ENCODE measurements at regions not wholly inside any gene's neighbourhood (a gene's known extent, or its start where the extent isn't known, plus 50 kb on each side); places are given as distances from the start of the nearest gene placed in this dataset.
A peak's percentile ranks its signal among the peaks of the same experiment; 100 is the strongest.

GRCh38 chr11:10629411-10630002 is 61.0 kb upstream of the LYVE1 start:
- DNase-seq (ENCODE audit: low spot score in 2 of 2): no peak
- Histone ChIP-seq H3K27ac (no peak overlapping the region), H3K36me3 (no peaks in the 10 kb centered on the region), H3K9me3 (no peaks in the 10 kb centered on the region), H3K4me1 (peaks cover 0 to 6% (median 0%) of the 10 kb centered on the region in 4 donors), H3K4me3 (no peak overlapping the region), H3K27me3 (no peaks in the 10 kb centered on the region)
- TF ChIP-seq EP300 (IDR thresholded peaks at IDR 0.05) (no peak), POLR2A (IDR thresholded peaks at IDR 0.05) (no peak), CTCF (IDR thresholded peaks at IDR 0.05) (no peak)
- WGBS, 2 donors: 93 to 94% methylated on average over 12 to 13 of the region's 13 CpGs

- Histone ChIP-seq H3K36me3 (no peaks in the 10 kb centered on the region), H3K4me1 (peaks cover 0 to 11% (median 0%) of the 10 kb centered on the region in 4 donors), H3K9me3 (no peaks in the 10 kb centered on the region), H3K27me3 (no peaks in the 10 kb centered on the region), H3K4me3 (no peak overlapping the region), H3K27ac (no peak overlapping the region)
- WGBS, 2 donors: 89 to 90% methylated on average over 10 of the region's 10 CpGs
- DNase-seq (ENCODE audit: low spot score in 2 of 2): no peak
- no peak for TF ChIP-seq POLR2A (IDR thresholded peaks at IDR 0.05)
- TF ChIP-seq EP300 (IDR thresholded peaks at IDR 0.05): no peak
- no peak for TF ChIP-seq CTCF (IDR thresholded peaks at IDR 0.05)
Observed at GRCh38 chr11:10628508-10629236, 60.2 kb upstream of the LYVE1 start.

- DNase-seq (ENCODE audit: low spot score in 2 of 2): no peak
- no peak overlapping the region for H3K27ac ChIP-seq
- no peaks in the 10 kb centered on the region for H3K36me3 ChIP-seq
- H3K4me1 ChIP-seq: peaks cover 0 to 15% (median 4%) of the 10 kb centered on the region in 4 donors
- no peaks in the 10 kb centered on the region for H3K9me3 ChIP-seq
- H3K4me3 ChIP-seq: no peak overlapping the region
- no peaks in the 10 kb centered on the region for H3K27me3 ChIP-seq
- WGBS, 2 donors: 94 to 97% methylated on average over 3 of the region's 5 CpGs
- no peak for TF ChIP-seq CTCF (IDR thresholded peaks at IDR 0.05)
- TF ChIP-seq POLR2A (IDR thresholded peaks at IDR 0.05): no peak
- no peak for TF ChIP-seq EP300 (IDR thresholded peaks at IDR 0.05)
Observed at GRCh38 chr11:10627816-10628215, 59.4 kb upstream of the LYVE1 start.

- H3K4me1 ChIP-seq: peaks cover 0 to 16% (median 4%) of the 10 kb centered on the region in 4 donors
- no peaks in the 10 kb centered on the region for H3K36me3 ChIP-seq
- no peak for DNase-seq (ENCODE audit: low spot score in 2 of 2)
- H3K9me3 ChIP-seq: no peaks in the 10 kb centered on the region
- no peak overlapping the region for H3K27ac ChIP-seq
- H3K4me3 ChIP-seq: no peak overlapping the region
- 85 to 90% methylated on average over 5 to 7 of the region's 7 CpGs for WGBS, 2 donors
- no peak for TF ChIP-seq POLR2A (IDR thresholded peaks at IDR 0.05)
- no peak for TF ChIP-seq CTCF (IDR thresholded peaks at IDR 0.05)
- TF ChIP-seq EP300 (IDR thresholded peaks at IDR 0.05): no peak
- no peaks in the 10 kb centered on the region for H3K27me3 ChIP-seq
Observed at GRCh38 chr11:10627291-10627690, 58.8 kb upstream of the LYVE1 start.

DNA sequence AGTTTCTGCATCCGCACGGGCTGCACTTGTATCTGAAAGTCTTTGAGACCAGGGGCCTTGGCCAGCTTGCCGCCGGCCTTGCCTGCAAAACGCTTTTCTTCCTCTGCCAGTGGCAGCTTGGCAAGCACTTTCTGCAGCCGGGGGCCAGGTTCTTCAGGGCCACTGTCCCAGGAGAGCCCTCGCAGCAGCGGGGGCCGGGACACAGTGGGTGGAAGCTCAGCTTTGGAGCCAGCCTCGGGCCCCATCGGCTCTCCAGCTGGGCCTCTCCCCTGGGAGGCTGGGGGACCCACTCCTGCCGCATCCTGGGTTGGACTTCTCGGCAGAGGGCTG is 57.5 kb upstream of the LYVE1 start:
- Histone ChIP-seq H3K27ac (peak overlapping the region in 1 of 4 donors; percentile 21), H3K36me3 (no peaks in the 10 kb centered on the region), H3K9me3 (no peaks in the 10 kb centered on the region), H3K27me3 (no peaks in the 10 kb centered on the region), H3K4me1 (peaks cover 0 to 16% (median 4%) of the 10 kb centered on the region in 4 donors), H3K4me3 (no peak overlapping the region)
- DNase-seq (ENCODE audit: low spot score in 2 of 2): no peak
- WGBS, 2 donors: 54 to 82% methylated on average over 4 to 13 of the region's 13 CpGs
- no peak for TF ChIP-seq POLR2A (IDR thresholded peaks at IDR 0.05)
- TF ChIP-seq CTCF (IDR thresholded peaks at IDR 0.05): no peak
- no peak for TF ChIP-seq EP300 (IDR thresholded peaks at IDR 0.05)

Measured in tibial nerve (tissue), 4 donors.